Head of caudate nucleus (tissue), 42 donors: ENCODE measurements at regions not wholly inside any gene's neighbourhood (a gene's known extent, or its start where the extent isn't known, plus 50 kb on each side); places are given as distances from the start of the nearest gene placed in this dataset.
A peak's percentile ranks its signal among the peaks of the same experiment; 100 is the strongest.

Experiments used
- DNase-seq, 42 donors: peaks; one replicate each; pipeline versions ENCODE4 v3.0.0 to v3.0.0-alpha.2; 2020 to 2021; ENCODE audit warnings: mixed read lengths in 7 of 42
- intact Hi-C: fragments of 100-400 bp; cut with DNase I; formaldehyde crosslinking; loops from one replicate; pipeline ENCODE4 v1.15.0; 2022

DNA sequence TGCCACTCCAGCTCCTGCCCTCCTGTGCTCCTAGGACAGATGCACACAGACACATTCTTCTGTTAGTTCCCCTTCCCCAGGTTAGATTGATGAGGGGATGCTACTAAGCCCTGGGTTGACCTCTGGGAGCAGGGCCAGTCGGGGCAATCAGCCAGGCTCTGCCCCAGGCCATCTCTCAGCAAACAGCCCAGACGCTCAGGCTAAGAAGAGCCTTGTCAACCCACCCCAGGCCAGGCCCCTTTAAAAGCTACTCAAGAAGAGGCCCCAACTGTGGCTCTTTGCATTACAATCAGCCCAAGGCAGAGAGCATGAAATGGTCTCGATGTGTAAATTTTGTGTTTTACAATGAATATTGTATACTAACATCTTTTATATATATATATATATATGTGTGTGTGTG lies 107.4 kb downstream of the TFAP2A start:
- intact Hi-C loops, result no loop called here
- no peak for DNase-seq

- intact Hi-C loops, result no loop called here
These were observed 107.8 kb downstream of the TFAP2A start for GRCh38 chr6:10307028-10307427.

DNA sequence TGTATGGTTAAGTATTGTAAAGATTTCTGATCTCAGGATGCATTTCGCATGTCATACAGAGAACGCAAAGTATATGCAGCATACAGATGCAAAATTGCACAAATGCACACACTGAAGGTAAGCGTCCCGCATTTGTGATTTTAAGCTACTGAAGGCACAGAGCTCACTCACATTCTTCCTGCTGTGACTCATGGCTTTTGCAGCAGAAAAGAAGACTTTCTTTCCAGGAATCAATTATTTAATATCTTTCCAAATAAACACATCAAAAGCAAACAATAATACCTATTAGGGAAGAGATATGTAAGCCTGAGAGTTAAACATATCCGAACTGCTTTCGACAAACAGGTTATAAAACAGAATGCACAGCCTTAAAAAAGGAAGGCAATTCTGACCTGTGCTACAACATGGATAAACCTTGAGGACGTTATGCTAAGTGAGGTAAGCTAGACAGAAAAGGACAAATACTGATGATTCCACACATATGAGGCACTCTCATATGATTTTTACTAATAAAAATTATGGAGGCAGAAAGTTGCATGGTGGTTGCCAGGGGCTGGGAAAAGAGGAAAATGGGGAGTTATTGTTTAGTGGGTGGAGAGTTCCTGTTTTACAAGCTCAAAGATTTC lies 109.0 kb downstream of the TFAP2A start:
- intact Hi-C loops, result no loop called here
- DNase-seq, result no peak

More at GRCh38 chr6:10307028-10307427, 107.8 kb downstream of the TFAP2A start:
- no peak for DNase-seq

DNA sequence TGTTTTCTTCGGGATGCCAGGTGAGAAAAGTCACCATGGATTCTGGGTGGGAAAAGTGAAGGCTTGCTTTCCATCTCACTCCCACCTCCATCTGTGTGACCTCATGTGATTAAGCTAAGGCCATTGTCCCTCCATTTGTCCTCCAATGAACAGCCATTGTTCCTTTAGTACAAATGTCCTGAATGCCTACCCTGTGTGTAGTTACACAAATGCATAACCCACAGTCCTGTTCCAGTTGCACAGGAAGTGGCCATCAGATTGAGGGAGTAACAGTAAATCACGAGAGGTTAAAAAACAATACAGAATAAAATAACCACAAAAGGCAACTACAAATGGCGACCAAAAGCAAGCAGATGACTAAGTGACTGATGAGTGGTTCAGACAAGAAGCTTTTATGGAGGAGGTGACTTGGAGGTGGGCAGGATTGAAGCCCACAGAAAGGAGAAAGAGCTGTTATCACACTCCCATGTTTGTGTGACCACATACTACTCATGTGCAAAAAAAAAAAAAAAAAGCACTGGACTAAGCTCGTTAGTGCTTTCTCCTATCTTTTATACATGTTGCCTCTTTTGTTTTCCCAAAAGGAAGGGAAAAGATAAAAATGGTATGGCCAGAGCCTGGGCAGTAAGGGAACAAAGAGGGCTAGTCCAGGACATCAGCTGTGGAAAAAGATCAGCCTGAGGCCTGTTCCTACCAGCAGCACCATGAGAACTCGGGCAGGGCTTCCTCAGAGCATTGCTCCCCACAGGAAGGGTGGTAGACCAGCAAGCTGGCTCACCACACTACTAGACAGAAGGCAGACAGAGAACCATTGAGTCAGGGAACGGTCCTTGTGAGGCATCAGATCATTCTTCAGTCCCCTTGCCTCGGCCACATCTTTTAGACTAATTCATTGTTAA lies 111.0 kb downstream of the TFAP2A start:
- intact Hi-C loops, result no loop called here
- DNase-seq, result no peak

GRCh38 chr6:10302566-10303235 lies 112.2 kb downstream of the TFAP2A start:
- intact Hi-C loops, result no loop called here

DNA sequence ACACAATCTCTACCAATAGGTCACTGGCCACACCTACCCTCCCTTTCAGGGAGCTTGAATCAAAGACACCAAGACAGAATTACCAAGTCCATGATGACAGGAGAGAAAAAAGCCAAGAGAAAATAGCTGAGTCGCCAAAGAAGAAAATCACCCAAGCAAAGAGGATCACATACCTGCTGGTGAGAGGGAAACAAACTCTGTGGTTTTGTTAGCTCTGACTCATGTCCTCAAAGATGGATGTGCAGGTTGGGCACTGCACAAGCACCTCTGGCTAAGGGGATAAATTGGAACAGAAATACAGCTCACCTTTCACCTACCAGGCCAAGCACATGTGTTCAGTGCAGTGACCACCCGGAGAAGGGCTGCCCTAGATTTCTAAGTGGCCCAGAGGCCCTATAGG lies 114.8 kb downstream of the TFAP2A start:
- DNase-seq, result no peak
- intact Hi-C loops, result no loop called here

More at GRCh38 chr6:10302566-10303235, 112.2 kb downstream of the TFAP2A start:
- no peak for DNase-seq

DNA sequence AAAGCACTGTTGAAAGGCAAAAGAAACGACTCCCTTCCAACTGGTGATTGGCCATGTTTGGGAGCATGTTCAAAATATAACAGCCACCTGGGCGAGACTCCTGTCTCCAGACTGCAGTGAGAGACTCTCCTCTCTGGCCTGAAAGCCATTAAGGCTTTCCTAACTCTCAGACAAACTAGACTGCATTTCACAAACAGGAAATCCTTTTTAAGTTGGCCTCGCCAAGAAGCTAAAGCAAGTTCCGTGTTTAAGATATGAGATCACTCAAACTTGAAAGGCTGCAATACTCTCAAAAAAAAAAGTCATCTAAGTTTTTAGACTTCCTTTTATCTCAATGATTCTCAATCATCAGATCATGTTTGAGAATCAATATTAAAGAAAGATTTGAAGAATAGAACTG lies 117.0 kb downstream of the TFAP2A start:
- DNase-seq, result no peak

DNA sequence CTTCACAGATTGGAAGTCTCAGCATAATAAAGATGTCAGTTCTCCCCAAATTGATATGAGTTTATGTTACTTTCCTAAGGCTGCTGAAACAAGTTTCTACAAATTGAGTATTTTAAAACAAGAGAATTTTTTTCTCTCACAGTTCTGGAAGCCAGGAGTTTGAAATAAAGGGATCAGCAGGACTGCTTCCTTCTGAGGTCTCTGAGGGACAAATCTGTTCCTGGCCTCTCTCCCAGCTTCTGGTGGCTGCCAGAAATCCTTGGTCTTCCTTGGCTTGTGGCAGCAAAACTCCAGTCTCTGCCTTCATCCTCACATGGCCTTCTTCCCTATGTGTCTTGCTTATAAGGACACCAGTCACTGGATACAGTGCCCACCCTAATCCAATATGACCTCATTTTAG lies 136.1 kb downstream of the TFAP2A start:
- peak in 18 of 42 donors; percentile 10 to 50 (median 24) for DNase-seq
- intact Hi-C loops, result no loop called here

More for the DNA sequence above, 117.0 kb downstream of the TFAP2A start:
- intact Hi-C loops, result no loop called here

GRCh38 chr6:10276660-10277287 lies 138.1 kb downstream of the TFAP2A start:
- intact Hi-C loops, result no loop called here
- DNase-seq, result no peak

GRCh38 chr6:10276106-10276505 lies 138.8 kb downstream of the TFAP2A start:
- intact Hi-C loops, result no loop called here
- DNase-seq, result no peak

- DNase-seq, result no peak
- intact Hi-C loops, result no loop called here
These were observed 142.3 kb downstream of the TFAP2A start for GRCh38 chr6:10272591-10272990.

- intact Hi-C loops, result no loop called here
These were observed 142.9 kb downstream of the TFAP2A start for GRCh38 chr6:10271982-10272381.

GRCh38 chr6:10269814-10270472 lies 144.9 kb downstream of the TFAP2A start:
- intact Hi-C loops, result no loop called here
- DNase-seq, result no peak

More at GRCh38 chr6:10271982-10272381, 142.9 kb downstream of the TFAP2A start:
- DNase-seq, result no peak

- peak in 2 of 42 donors; percentile 2 to 3 for DNase-seq
- intact Hi-C loops, result no loop called here
These were observed 146.1 kb downstream of the TFAP2A start for GRCh38 chr6:10268611-10269310.

GRCh38 chr6:10268111-10268510 lies 146.8 kb downstream of the TFAP2A start:
- intact Hi-C loops, result no loop called here
- no peak for DNase-seq

DNA sequence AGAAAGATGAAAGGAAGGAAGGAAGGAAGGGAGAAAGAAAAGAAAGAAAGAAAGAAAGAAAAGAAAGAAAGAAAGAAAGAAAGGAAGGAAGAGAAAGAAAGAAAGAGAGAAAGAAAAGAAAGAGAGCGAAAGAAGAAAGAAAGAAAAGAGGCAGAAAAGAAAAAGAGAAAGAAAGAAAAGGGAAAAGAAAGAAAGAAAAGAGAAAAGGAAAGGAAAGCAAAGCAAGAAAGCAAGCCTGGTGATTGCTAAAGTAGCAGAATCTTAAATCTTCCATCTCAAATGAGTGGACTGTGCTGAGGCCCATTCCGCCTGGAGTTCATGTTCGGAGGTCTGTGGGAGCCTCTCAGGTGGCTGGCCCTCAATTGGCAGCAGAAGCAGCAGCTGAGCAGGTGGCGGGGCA lies 148.4 kb downstream of the TFAP2A start:
- intact Hi-C loops, result no loop called here
- DNase-seq, result no peak

- intact Hi-C loops, result no loop called here
- no peak for DNase-seq
These were observed 148.8 kb downstream of the TFAP2A start for GRCh38 chr6:10266061-10266460.

- DNase-seq, result no peak
- intact Hi-C loops, result no loop called here
These were observed 152.4 kb downstream of the TFAP2A start for GRCh38 chr6:10262505-10262904.
